ENCODE measurements at regions not wholly inside any gene's neighbourhood (a gene's known extent, or its start where the extent isn't known, plus 50 kb on each side); places are given as distances from the start of the nearest gene placed in this dataset.

GRCh38 chr7:34275624-34276023, 370.3 kb downstream of the BMPER start:
- DNase-seq (ENCODE audit: low spot score): no peak

- no peak for DNase-seq (ENCODE audit: low spot score)
Observed at GRCh38 chr7:34277016-34277802, 371.9 kb downstream of the BMPER start.

- no peak for DNase-seq (ENCODE audit: low spot score)
Observed at GRCh38 chr7:34277803-34278199, 372.5 kb downstream of the BMPER start.

- DNase-seq (ENCODE audit: low spot score): no peak
Observed at GRCh38 chr7:34281260-34281659, 375.9 kb downstream of the BMPER start.

- no peak for DNase-seq (ENCODE audit: low spot score)
Observed at GRCh38 chr7:34282271-34282670, 375.7 kb upstream of the NPSR1 start.

- no peak for DNase-seq (ENCODE audit: low spot score)
Observed at GRCh38 chr7:34296663-34297062, 361.4 kb upstream of the NPSR1 start.

- DNase-seq (ENCODE audit: low spot score): no peak
Observed at GRCh38 chr7:34298492-34299013, 359.5 kb upstream of the NPSR1 start.

GRCh38 chr7:34299066-34299465, 359.0 kb upstream of the NPSR1 start:
- DNase-seq (ENCODE audit: low spot score): no peak

- no peak for DNase-seq (ENCODE audit: low spot score)
Observed at GRCh38 chr7:34307540-34307939, 350.5 kb upstream of the NPSR1 start.

- DNase-seq (ENCODE audit: low spot score): no peak
Observed at GRCh38 chr7:34308595-34308994, 349.4 kb upstream of the NPSR1 start.

- DNase-seq (ENCODE audit: low spot score): no peak
Observed at GRCh38 chr7:34309116-34309515, 348.9 kb upstream of the NPSR1 start.

- no peak for DNase-seq (ENCODE audit: low spot score)
Observed at GRCh38 chr7:34309584-34309983, 348.4 kb upstream of the NPSR1 start.

- no peak for DNase-seq (ENCODE audit: low spot score)
Observed at GRCh38 chr7:34311591-34311990, 346.4 kb upstream of the NPSR1 start.

- no peak for DNase-seq (ENCODE audit: low spot score)
Observed at GRCh38 chr7:34312624-34313023, 345.4 kb upstream of the NPSR1 start.

- DNase-seq (ENCODE audit: low spot score): no peak
Observed at GRCh38 chr7:34313289-34313688, 344.7 kb upstream of the NPSR1 start.

- DNase-seq (ENCODE audit: low spot score): peak; percentile 16
Observed at GRCh38 chr7:34315032-34315431, 343.0 kb upstream of the NPSR1 start.

- DNase-seq (ENCODE audit: low spot score): no peak
Observed at GRCh38 chr7:34317039-34317438, 341.0 kb upstream of the NPSR1 start.

- DNase-seq (ENCODE audit: low spot score): no peak
Observed at GRCh38 chr7:34320412-34320811, 337.6 kb upstream of the NPSR1 start.

GRCh38 chr7:34320926-34321661, 336.9 kb upstream of the NPSR1 start:
- DNase-seq (ENCODE audit: low spot score): peak; percentile 65

- no peak for DNase-seq (ENCODE audit: low spot score)
Observed at GRCh38 chr7:34322841-34323240, 335.2 kb upstream of the NPSR1 start.

- no peak for DNase-seq (ENCODE audit: low spot score)
Observed at GRCh38 chr7:34327681-34328080, 330.3 kb upstream of the NPSR1 start.

- DNase-seq (ENCODE audit: low spot score): no peak
Observed at GRCh38 chr7:34330308-34330707, 327.7 kb upstream of the NPSR1 start.

- no peak for DNase-seq (ENCODE audit: low spot score)
Observed at GRCh38 chr7:34331102-34331501, 326.9 kb upstream of the NPSR1 start.

Data from hepatic stellate cell (primary cell).